HUES48 (cell line): ENCODE measurements at regions not wholly inside any gene's neighbourhood (a gene's known extent, or its start where the extent isn't known, plus 50 kb on each side); places are given as distances from the start of the nearest gene placed in this dataset.

Source experiments
- H3K27ac ChIP-seq: one replicate; pipeline ENCODE4 v1.7.0; 2013; ENCODE audit warnings: low read depth, low read length, inconsistent platforms
- H3K27me3 ChIP-seq: 2 replicates; pipeline ENCODE4 v1.6.1; 2013; ENCODE audit warnings: mild to moderate bottlenecking, low read length; ENCODE audit not compliant: control insufficient read depth, insufficient read depth
- H3K36me3 ChIP-seq: 2 replicates; pipeline ENCODE4 v1.6.1; 2013; ENCODE audit warnings: low read length; ENCODE audit not compliant: control insufficient read depth, insufficient read depth
- H3K4me1 ChIP-seq: 2 replicates; pipeline ENCODE4 v1.6.1; 2013; ENCODE audit warnings: mild to moderate bottlenecking, low read length; ENCODE audit not compliant: control insufficient read depth, insufficient read depth
- H3K4me3 ChIP-seq: 2 replicates; pipeline ENCODE4 v1.5.1; 2013; ENCODE audit warnings: mild to moderate bottlenecking, low read depth, low read length
- H3K9ac ChIP-seq: 2 replicates; pipeline ENCODE4 v1.6.1; 2013; ENCODE audit warnings: mild to moderate bottlenecking, low read depth, low read length, moderate library complexity
- H3K9me3 ChIP-seq: 2 replicates; pipeline ENCODE4 v1.6.1; 2013; ENCODE audit warnings: low read length; ENCODE audit not compliant: control insufficient read depth, insufficient read depth

- Histone ChIP-seq H3K9me3 (no peaks in the 10 kb centered on the region), H3K4me3 (no peak overlapping the region), H3K4me1 (peaks cover 18% of the 10 kb centered on the region), H3K9ac (no peak overlapping the region), H3K36me3 (no peaks in the 10 kb centered on the region), H3K27ac (no peak overlapping the region), H3K27me3 (no peaks in the 10 kb centered on the region)
These were observed 255.1 kb upstream of the LDB2 start for GRCh38 chr4:17153572-17153971.

GRCh38 chr4:17152941-17153540 is 254.6 kb upstream of the LDB2 start:
- H3K27me3 ChIP-seq: no peaks in the 10 kb centered on the region
- H3K9ac ChIP-seq: no peak overlapping the region
- H3K27ac ChIP-seq: no peak overlapping the region
- no peaks in the 10 kb centered on the region for H3K9me3 ChIP-seq
- H3K4me3 ChIP-seq: no peak overlapping the region
- H3K4me1 ChIP-seq: peaks cover 18% of the 10 kb centered on the region
- H3K36me3 ChIP-seq: no peaks in the 10 kb centered on the region

DNA sequence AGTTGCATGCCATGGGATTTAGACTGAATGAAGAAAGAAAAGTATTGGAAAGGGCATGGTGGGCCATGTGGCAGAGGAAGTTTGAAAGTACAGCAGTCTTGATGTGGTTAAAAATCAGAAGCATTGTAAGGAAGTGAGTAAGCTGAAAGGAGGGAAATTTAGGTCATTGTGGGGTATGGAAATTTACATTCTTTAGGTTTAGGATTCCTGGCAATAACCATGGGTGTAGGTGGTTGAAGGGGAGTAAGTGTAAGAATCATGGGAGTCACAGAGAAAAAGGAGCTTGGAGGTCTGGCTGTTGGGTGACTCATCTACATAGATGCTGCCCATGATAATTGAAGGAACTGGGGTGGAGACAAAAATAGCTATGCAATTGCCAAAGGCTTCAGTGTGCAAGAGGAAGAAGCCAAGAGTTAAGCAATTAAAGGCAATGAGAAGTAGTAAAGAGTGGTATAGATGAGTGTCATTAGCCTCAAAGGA is 243.8 kb upstream of the LDB2 start:
- H3K4me3 ChIP-seq: no peak overlapping the region
- H3K9me3 ChIP-seq: peaks cover 5% of the 10 kb centered on the region
- H3K4me1 ChIP-seq: peaks cover 16% of the 10 kb centered on the region
- H3K27ac ChIP-seq: no peak overlapping the region
- H3K36me3 ChIP-seq: no peaks in the 10 kb centered on the region
- no peak overlapping the region for H3K9ac ChIP-seq
- H3K27me3 ChIP-seq: no peaks in the 10 kb centered on the region

- Histone ChIP-seq H3K27ac (no peak overlapping the region), H3K9ac (no peak overlapping the region), H3K4me3 (no peak overlapping the region), H3K9me3 (peaks cover 5% of the 10 kb centered on the region), H3K27me3 (no peaks in the 10 kb centered on the region), H3K36me3 (no peaks in the 10 kb centered on the region), H3K4me1 (peaks cover 13% of the 10 kb centered on the region)
These were observed 240.4 kb upstream of the LDB2 start for GRCh38 chr4:17138847-17139246.

DNA sequence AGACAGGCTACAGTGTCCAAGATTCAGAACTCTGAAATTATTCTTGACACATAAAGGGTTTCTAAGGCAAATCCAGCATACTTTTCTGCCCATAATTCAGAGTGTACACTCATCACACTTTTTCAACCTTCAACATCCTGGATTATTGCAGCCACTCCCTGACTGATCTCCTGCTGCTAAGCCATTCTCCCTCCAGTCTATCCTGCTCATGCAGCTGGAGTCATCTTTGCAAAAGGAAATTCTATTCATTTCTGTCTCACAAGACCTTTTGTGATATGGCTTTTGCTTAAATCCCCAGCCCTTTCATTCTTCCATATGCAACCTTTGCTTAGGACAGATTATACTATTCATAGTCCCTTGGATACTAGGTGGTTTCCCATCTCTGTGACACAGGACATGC is 236.1 kb upstream of the LDB2 start:
- H3K4me1 ChIP-seq: no peaks in the 10 kb centered on the region
- no peak overlapping the region for H3K27ac ChIP-seq
- no peaks in the 10 kb centered on the region for H3K36me3 ChIP-seq
- peaks cover 5% of the 10 kb centered on the region for H3K9me3 ChIP-seq
- no peak overlapping the region for H3K4me3 ChIP-seq
- H3K9ac ChIP-seq: no peak overlapping the region
- H3K27me3 ChIP-seq: no peaks in the 10 kb centered on the region

- H3K9me3 ChIP-seq: peaks cover under 1% of the 10 kb centered on the region; the same call in 1 of the 2 replicates
- H3K27ac ChIP-seq: no peak overlapping the region
- no peak overlapping the region for H3K4me3 ChIP-seq
- no peaks in the 10 kb centered on the region for H3K36me3 ChIP-seq
- no peaks in the 10 kb centered on the region for H3K4me1 ChIP-seq
- H3K27me3 ChIP-seq: no peaks in the 10 kb centered on the region
- H3K9ac ChIP-seq: no peak overlapping the region
These were observed 235.7 kb upstream of the LDB2 start for GRCh38 chr4:17134100-17134499.

DNA sequence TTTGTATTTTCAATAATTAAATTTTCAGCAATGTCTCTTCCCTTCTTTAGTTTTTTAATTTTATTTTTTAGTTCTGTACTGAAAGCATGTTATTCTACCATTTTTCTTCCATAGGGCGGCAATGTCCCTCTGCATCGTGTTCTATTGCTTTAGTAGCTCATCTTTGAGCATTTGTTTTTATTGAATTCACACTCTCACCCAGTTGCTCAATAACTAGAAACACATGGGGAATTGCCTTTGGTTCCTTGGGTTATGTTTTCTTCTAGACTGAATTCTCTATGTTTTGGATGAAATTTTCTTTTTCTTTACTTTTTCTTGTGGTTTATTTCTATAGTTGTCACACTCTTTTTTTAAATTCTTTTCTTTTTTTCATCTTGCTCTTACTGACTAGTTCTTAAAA is 233.8 kb upstream of the LDB2 start:
- H3K36me3 ChIP-seq: no peaks in the 10 kb centered on the region
- no peaks in the 10 kb centered on the region for H3K9me3 ChIP-seq
- no peak overlapping the region for H3K27ac ChIP-seq
- no peak overlapping the region for H3K9ac ChIP-seq
- no peaks in the 10 kb centered on the region for H3K4me1 ChIP-seq
- no peak overlapping the region for H3K4me3 ChIP-seq
- H3K27me3 ChIP-seq: no peaks in the 10 kb centered on the region

DNA sequence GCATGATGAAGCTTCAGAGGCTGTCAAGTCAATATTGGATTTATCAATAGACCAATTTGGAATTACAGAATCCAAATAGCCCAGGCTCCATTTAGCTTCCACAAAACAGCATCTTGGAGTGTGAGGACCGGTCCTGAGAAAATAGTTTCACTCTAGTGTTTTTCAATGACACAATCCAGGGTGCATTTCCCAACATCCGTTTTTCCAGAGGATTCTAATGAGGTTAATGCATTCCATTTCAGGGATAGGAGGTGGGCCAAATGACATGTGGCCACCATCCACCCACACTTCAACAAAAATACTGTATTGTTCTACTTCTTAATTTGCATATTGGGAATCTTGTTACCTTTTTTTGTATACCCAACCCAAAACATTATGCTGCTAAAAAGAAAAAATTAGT is 229.8 kb upstream of the LDB2 start:
- no peaks in the 10 kb centered on the region for H3K27me3 ChIP-seq
- no peak overlapping the region for H3K4me3 ChIP-seq
- H3K27ac ChIP-seq: no peak overlapping the region
- no peaks in the 10 kb centered on the region for H3K4me1 ChIP-seq
- no peaks in the 10 kb centered on the region for H3K36me3 ChIP-seq
- H3K9me3 ChIP-seq: no peaks in the 10 kb centered on the region
- no peak overlapping the region for H3K9ac ChIP-seq

GRCh38 chr4:17126321-17126966 is 228.0 kb upstream of the LDB2 start:
- Histone ChIP-seq H3K9ac (no peak overlapping the region), H3K4me3 (no peak overlapping the region), H3K4me1 (no peaks in the 10 kb centered on the region), H3K27ac (no peak overlapping the region), H3K27me3 (no peaks in the 10 kb centered on the region), H3K9me3 (no peaks in the 10 kb centered on the region), H3K36me3 (no peaks in the 10 kb centered on the region)

- H3K4me1 ChIP-seq: no peaks in the 10 kb centered on the region
- H3K4me3 ChIP-seq: no peak overlapping the region
- no peaks in the 10 kb centered on the region for H3K36me3 ChIP-seq
- H3K27ac ChIP-seq: no peak overlapping the region
- no peaks in the 10 kb centered on the region for H3K27me3 ChIP-seq
- no peak overlapping the region for H3K9ac ChIP-seq
- H3K9me3 ChIP-seq: no peaks in the 10 kb centered on the region
These were observed 226.3 kb upstream of the LDB2 start for GRCh38 chr4:17124767-17125166.

DNA sequence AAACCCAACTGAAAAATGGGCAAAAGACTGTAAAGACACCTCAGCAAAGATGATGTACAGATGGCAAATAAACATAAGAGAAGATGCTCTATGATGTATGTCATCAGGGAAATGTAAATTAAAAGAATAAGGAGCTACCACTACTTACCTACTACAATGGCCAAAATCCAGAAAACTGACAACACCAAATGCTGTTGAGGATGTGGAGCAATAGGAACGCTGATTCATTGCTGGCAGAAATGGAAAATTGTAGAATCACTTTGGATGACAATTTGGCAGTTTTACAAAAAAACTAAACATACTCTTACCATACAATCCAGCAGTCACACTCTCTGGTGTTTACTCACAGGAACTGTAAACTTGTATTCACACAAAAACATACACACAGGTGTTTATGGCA is 222.3 kb upstream of the LDB2 start:
- H3K4me1 ChIP-seq: no peaks in the 10 kb centered on the region
- H3K4me3 ChIP-seq: no peak overlapping the region
- H3K27me3 ChIP-seq: no peaks in the 10 kb centered on the region
- no peaks in the 10 kb centered on the region for H3K9me3 ChIP-seq
- no peak overlapping the region for H3K9ac ChIP-seq
- H3K36me3 ChIP-seq: no peaks in the 10 kb centered on the region
- H3K27ac ChIP-seq: no peak overlapping the region
